SU-DHL-6 (cell line): ENCODE measurements at regions not wholly inside any gene's neighbourhood (a gene's known extent, or its start where the extent isn't known, plus 50 kb on each side); places are given as distances from the start of the nearest gene placed in this dataset.

Experiments
- CTCF ChIP-seq: fragments of 200-600 bp; sonication (generic); IDR thresholded peaks from one replicate; pipeline ENCODE4 v1.5.1; 2017; ENCODE audit warnings: antibody characterized with exemption, mild to moderate bottlenecking, low read length, moderate library complexity; ENCODE audit not compliant: insufficient read depth, poor library complexity, severe bottlenecking
- EZH2phosphoT487 ChIP-seq: fragments of 200-600 bp; sonication (generic), shearing (Covaris generic); conservative IDR thresholded peaks from 2 replicates; pipeline ENCODE4 v1.6.1; 2018; ENCODE audit warnings: mild to moderate bottlenecking, antibody characterized with exemption, low read length, moderate library complexity, mixed read lengths

- TF ChIP-seq CTCF (no peak), EZH2phosphoT487 (no peak)
Measured at GRCh38 chr5:116896001-116896400, 321.4 kb upstream of the SEMA6A start.
